ENCODE measurements at regions not wholly inside any gene's neighbourhood (a gene's known extent, or its start where the extent isn't known, plus 50 kb on each side); places are given as distances from the start of the nearest gene placed in this dataset.

DNA sequence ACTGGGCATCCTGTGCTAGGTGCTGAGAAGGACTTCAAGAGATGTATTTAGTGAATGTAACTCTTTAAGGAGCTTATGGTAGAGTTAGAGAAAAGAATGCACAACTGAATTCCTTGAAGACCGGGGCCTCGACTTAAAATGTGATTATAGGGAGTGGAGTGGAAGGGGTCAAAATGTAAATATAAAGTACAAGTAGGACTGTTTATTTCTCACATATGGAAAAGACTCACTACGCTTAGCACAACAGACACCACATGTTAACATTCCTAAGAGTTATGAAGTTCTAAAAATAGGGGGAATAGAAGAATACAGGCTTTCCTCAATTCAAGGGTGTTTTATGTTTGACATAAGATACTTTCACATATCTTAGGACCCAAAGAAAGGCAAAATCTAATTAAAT is 117.8 kb upstream of the OSMR start (continued):
- TF ChIP-seq, protein P1, sequence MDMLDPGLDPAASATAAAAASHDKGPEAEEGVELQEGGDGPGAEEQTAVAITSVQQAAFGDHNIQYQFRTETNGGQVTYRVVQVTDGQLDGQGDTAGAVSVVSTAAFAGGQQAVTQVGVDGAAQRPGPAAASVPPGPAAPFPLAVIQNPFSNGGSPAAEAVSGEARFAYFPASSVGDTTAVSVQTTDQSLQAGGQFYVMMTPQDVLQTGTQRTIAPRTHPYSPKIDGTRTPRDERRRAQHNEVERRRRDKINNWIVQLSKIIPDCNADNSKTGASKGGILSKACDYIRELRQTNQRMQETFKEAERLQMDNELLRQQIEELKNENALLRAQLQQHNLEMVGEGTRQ (IDR thresholded peaks at IDR 0.05; ENCODE audit: low read length): no peak
- TF ChIP-seq CREB1 (IDR thresholded peaks at IDR 0.05) (no peak), POLR2A (IDR thresholded peaks at IDR 0.05; ENCODE audit: control extremely low read depth in 1 of 2, low read depth in 2 of 2, low read length in 2 of 2) (no peak)

All from H1 (cell line).